ENCODE measurements at regions not wholly inside any gene's neighbourhood (a gene's known extent, or its start where the extent isn't known, plus 50 kb on each side); places are given as distances from the start of the nearest gene placed in this dataset.

DNA sequence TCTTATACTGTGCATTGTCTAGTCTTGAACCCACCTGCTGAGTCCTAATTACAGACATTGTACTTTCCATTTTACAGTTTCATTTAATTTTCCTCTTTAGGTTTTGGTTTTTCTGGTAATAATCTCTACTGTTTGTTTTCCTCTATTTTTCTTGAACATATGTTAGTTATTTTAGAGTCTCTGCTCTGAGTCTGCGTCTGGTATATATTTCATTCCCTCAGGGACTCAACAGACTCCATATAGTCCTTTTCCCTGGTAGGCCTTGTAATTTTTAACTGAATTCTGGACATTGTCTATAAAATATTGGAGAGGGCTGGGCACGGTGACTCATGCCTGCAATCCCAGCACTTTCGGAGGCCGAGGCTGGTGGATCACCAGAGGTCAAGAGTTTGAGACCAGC, 121.8 kb upstream of the STOX2 start:
- H3K4me3 ChIP-seq (ENCODE audit: low read length): no peak overlapping the region
- TF ChIP-seq, protein P1, sequence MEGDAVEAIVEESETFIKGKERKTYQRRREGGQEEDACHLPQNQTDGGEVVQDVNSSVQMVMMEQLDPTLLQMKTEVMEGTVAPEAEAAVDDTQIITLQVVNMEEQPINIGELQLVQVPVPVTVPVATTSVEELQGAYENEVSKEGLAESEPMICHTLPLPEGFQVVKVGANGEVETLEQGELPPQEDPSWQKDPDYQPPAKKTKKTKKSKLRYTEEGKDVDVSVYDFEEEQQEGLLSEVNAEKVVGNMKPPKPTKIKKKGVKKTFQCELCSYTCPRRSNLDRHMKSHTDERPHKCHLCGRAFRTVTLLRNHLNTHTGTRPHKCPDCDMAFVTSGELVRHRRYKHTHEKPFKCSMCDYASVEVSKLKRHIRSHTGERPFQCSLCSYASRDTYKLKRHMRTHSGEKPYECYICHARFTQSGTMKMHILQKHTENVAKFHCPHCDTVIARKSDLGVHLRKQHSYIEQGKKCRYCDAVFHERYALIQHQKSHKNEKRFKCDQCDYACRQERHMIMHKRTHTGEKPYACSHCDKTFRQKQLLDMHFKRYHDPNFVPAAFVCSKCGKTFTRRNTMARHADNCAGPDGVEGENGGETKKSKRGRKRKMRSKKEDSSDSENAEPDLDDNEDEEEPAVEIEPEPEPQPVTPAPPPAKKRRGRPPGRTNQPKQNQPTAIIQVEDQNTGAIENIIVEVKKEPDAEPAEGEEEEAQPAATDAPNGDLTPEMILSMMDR (IDR thresholded peaks at IDR 0.05; ENCODE audit: insufficient read depth, low read depth, low read length, missing control alignments): no peak
- no peak for DNase-seq (ENCODE audit: low read depth)

DNA sequence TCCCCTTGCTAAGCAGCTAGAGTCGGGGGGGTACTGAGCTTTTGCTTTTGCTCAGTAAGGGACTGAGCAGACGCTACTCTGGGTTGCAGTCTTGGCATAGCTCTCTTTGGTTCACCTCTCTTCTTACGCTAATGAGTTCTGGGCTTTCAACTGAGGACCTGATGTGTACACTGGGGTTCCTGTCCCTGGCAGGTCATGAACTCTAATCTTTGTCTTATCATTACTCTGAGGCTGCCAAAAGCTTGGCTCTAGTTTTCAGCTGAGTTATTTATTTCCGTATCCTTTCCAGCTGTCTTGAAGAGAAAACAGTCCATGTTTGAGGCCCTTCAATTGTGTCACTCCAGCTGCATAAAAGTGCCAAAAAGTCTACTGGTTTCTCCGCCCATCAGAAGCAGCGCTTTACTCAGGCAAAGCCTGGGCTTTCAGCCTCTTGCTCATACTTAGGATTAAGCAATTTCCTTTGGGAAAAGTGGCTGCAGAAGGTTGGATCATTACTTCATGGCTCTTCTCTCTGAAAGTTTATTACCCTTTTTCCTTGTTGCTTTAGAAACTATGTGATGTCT, 121.0 kb upstream of the STOX2 start:
- DNase-seq (ENCODE audit: low read depth): peak; percentile 75
- no peak overlapping the region for H3K4me3 ChIP-seq (ENCODE audit: low read length)
- TF ChIP-seq, protein P1 (IDR thresholded peaks at IDR 0.05; ENCODE audit: insufficient read depth, low read depth, low read length, missing control alignments): no peak

DNA sequence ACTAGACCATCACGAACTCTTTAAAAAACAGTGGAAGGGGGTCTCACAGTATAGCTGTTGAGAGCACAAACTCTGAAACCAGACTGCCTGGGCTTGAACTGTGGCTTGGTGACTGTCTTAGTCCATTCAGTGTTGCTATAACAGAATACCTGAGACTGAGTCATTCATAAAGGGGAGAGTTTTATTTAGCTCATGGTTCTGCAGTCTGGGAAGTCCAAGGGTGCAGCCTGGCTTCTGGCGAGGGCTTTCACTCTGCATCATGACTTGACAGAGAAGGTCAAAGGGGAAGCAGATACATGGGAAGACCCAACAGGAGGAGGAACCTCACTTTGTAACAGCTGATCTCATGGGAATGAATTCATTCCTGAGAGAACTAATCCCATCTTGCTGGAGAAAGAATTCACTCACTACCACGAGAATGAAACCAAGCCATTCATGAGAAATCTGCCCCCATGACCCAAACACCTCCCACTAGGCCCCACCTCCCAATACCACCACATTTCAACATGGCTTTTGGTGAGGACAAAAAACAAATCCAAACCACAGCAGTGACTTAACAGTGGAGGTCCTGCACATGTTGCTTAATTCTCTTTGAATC, 116.7 kb upstream of the STOX2 start:
- H3K4me3 ChIP-seq (ENCODE audit: low read length): no peak overlapping the region
- TF ChIP-seq, protein P1 (IDR thresholded peaks at IDR 0.05; ENCODE audit: insufficient read depth, low read depth, low read length, missing control alignments): no peak
- no peak for DNase-seq (ENCODE audit: low read depth)

DNA sequence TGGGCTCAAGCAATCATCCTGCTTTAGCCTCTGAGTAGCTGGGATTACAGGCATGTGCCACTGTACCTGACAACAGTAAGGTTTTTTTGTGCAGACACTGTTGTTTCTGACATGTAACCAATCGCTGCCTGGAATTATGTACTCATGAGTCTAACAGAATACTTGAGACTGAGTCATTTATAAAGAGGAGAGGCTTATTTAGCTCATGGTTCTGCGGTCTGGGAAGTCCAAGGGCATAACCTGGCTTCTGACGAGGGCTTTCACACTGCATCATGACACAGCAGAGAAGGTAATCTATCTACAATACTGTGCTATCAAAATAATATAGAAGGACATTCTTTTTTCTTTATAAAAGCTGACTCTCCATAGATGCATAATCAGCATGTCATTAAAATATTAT, 115.5 kb upstream of the STOX2 start:
- TF ChIP-seq, protein P1 (IDR thresholded peaks at IDR 0.05; ENCODE audit: insufficient read depth, low read depth, low read length, missing control alignments): no peak
- H3K4me3 ChIP-seq (ENCODE audit: low read length): no peak overlapping the region
- no peak for DNase-seq (ENCODE audit: low read depth)

DNA sequence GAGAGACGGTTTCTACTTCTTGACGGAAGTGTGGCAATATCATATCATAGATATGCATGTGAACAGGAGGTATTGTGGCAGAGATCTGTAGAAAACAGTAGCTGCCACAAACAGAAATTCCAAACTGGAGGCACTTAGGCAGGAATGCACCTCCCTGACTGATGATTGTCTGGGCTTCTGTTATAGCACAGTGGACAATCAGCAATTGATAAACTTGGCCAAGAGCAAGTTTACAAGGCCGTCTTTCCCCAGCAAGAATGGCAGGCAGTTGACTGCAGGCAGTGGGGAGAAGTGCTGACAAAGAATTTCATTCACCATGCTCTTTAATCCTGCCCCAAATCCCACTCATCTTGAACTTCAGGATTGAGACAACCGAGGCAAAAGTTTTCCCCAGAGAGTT, 114.4 kb upstream of the STOX2 start:
- H3K4me3 ChIP-seq (ENCODE audit: low read length): no peak overlapping the region
- DNase-seq (ENCODE audit: low read depth): no peak
- TF ChIP-seq, protein P1 (IDR thresholded peaks at IDR 0.05; ENCODE audit: insufficient read depth, low read depth, low read length, missing control alignments): no peak

DNA sequence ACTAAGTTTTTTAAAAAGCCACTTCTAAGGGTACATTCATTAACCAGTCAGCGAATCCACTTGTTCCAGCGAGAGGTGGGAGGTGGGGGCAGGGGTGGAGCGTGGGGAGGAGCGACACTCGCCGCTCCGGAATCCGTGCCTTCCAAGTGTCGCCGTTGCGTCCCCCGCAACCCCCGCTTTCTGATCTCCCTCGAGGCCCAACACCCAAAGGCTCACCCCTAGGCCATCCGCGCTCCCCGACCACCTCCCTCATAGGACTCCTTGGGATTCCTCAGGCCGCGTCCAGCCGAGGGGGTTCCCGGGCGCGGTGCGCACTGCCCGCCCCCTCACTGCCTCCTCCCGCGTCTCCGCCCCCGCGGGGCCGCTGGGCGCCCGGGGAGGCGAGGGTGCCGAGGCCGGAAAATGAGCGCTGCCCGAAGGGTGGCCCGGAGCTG, 108.1 kb upstream of the STOX2 start:
- peak; percentile 17 for DNase-seq (ENCODE audit: low read depth)
- TF ChIP-seq, protein P1 (IDR thresholded peaks at IDR 0.05; ENCODE audit: insufficient read depth, low read depth, low read length, missing control alignments): no peak
- peak overlapping the region; percentile 49 for H3K4me3 ChIP-seq (ENCODE audit: low read length)

Data from epithelial cell of esophagus (primary cell).